ENCODE measurements at regions not wholly inside any gene's neighbourhood (a gene's known extent, or its start where the extent isn't known, plus 50 kb on each side); places are given as distances from the start of the nearest gene placed in this dataset.
"Not testable (repeated sequence)": the region's sequence is repeated elsewhere in the genome, so short reads cannot be mapped to it uniquely, and the experiment has no call there.

- peak; percentile 39 for DNase-seq
Observed at GRCh38 chr3:107202885-107203284, 174.4 kb upstream of the CCDC54 start.

- no peak for DNase-seq
Observed at GRCh38 chr3:107204121-107204520, 173.1 kb upstream of the CCDC54 start.

DNA sequence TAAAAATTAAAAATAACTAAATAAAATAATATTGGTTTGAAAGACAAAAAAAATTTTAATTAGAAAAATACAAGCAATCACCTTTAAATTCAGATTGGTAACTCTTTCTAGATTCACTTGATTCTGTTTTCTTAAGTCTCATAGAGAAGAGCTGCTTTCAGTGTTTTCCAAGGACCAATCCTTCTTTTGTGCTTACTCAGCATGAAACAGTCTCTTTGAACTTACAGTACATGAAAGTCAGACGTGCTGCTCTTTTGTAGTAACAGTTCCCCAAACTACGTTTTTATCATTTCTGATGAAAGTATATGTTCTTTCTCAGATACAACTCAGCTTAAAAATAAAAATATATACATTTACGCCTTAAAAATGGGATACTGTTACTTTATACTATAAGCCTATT is 171.9 kb upstream of the CCDC54 start:
- DNase-seq, result no peak

DNA sequence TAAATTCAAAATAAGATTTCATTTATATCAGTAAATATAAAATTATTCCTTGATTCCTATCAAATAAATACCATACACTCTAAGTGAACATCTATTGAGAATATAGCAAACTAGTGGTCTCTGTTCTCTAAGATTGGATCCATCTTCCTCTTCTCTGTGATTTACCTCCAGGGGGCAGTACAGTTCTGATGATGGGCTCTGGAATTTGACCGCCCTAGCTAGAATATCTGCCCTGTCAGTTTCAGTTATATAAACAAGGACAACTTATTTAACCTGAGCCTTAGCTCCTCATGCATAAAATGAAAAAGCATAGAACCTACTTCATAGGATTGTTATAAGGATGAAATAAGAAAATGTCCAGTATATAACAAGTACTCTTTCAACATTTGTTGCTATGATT is 171.1 kb upstream of the CCDC54 start:
- DNase-seq, result peak; percentile 55

DNA sequence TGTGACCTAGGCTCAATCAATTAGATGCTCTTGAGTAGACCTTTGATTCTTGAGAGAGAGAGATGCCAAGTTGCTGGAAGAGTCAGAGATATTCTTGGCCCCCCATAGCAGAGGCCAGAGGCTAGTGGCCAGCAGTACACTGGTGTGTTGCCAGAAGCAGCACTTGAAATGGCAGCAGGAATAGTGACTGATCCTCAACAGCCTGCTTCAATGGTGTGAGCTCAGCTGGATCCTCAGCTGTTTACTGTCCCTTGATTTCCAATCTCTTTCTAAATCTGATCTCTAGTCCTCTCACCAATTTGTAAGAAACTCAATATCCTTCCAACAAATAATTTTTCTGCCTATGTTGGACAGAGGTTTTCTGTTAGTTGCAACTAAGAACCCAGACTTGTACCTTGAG is 170.3 kb upstream of the CCDC54 start:
- no peak for DNase-seq

DNA sequence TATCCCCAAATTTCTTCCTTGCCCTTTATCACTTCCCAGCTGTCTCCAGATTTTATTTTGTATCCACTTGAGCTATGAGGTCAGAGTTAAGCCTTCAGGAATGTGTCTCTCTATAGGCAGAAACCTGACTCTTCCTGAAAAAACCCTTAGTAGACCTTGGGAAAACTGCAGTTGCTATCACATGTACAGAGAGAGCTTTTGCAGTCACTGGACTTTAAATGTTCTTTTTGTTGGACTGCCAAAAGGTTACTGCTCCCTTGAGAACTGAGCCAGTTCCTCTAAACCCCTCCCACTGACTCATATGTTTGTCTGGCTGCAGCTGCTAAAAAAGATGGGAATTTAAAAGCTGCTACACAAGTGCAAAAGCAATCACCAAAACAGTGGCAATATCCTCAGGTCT is 169.1 kb upstream of the CCDC54 start:
- DNase-seq, result peak; percentile 96

DNA sequence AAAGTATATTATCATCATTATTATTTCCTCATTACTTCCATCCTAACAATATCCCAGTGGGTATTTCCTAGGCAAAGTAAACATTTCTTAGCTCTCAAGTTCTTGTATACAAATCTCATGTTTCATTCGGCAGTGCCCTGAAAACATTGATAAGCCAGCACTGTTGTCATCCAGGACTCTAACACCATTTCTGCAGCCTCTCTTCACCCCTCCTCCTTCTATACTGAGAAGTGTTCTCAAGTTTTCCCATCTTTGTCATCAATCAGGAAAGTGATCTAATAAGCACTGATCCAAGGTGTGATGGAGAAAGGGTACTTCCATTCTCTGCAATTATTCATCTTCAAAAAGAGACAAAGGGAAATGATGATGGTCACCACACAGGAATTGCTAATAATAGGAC is 168.4 kb upstream of the CCDC54 start:
- no peak for DNase-seq

DNA sequence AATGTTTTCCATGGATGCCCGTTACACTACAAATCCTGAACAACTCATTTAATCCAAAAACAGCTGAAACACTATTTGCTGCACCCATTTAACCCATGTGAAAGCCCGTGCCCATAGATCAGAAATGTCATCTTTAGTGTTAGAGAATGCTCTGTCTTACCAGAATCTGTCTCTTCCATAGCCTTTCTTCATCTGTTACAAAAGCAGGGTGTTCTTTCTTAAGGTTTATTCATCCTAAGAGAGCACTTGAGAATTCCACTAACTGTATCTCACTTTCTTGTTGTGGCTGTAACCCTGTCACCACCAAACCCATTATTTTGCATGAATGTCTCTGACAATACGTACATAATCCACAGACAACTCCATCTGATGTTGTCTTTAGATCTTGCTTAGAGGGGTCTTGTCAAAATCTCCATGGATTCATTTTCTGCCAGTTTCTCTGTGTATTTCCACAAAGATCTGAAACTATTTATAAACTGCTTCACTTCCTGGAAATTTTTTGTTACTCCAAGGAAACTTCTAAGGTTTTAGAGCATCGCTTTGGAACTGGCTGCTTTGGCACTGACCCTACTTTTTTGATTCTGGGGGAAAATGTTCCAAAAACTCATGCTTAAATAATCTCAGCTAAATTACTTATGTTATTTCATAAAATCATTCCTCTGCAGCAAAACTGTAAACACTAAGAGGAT is 167.8 kb upstream of the CCDC54 start:
- DNase-seq, result no peak

DNA sequence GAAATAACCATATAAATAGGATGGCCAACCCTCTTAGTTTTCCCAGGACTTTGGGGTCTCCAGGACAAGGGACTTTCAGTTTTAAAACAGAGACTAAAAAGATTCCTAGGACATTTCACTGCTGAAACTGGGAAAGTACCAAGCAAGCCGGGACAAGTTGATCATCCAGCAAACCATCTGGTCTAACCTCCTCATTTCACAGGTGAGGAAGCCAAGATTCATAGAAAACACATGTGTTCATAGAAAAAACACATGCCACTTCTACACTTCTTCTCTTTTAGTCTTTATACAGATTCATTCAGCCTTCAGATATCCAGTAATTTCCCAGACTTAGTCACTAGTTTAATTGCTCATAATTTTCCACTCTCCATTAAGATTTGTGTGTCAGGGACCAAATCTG is 165.6 kb upstream of the CCDC54 start:
- no peak for DNase-seq

- DNase-seq, result no peak
Observed at GRCh38 chr3:107212618-107213017, 164.6 kb upstream of the CCDC54 start.

- DNase-seq, result no peak
Observed at GRCh38 chr3:107213044-107213669, 164.1 kb upstream of the CCDC54 start.

DNA sequence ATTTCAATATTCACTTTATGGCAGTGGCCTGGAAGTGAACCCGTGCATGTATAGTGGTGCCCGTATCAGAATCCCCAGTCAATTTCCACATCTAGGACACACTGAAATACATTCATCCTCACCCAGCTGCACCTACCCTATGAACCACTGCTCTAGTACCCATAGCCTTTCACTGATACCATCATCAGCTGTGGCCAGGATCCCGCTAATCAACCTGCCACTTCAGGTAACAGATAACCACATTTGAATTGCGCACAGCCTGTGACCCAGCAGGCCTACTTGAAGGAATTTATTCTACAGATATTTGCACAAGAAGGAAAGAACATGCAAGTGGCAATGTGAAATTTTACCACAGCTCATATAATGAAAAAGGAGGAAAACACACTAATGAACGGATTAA is 161.0 kb upstream of the CCDC54 start:
- DNase-seq, result no peak

GRCh38 chr3:107216711-107217110 is 160.5 kb upstream of the CCDC54 start:
- DNase-seq, result peak; percentile 70

GRCh38 chr3:107217172-107217571 is 160.1 kb upstream of the CCDC54 start:
- DNase-seq, result peak; percentile 90

DNA sequence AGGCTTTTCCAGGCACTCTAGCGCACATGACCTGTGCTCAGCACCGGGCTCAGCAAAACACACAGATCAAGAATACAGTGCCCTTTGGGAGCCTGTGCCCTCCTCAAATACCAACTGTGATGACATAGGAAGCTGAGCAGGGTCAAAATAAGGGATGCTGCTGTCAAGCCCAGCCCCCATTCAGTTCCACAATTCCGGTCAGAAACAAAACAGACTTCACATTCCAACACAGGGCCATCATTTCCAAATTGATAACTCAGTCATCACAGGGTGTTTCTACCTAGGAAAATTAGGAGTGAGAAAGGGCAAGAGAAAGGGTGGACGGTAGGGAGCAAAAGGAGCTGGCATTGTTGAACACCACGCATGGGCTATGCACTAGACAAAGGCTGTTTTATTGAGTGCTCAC is 158.4 kb upstream of the CCDC54 start:
- no peak for DNase-seq

- DNase-seq, result peak; percentile 47
Observed at GRCh38 chr3:107220538-107220937, 156.7 kb upstream of the CCDC54 start.

DNA sequence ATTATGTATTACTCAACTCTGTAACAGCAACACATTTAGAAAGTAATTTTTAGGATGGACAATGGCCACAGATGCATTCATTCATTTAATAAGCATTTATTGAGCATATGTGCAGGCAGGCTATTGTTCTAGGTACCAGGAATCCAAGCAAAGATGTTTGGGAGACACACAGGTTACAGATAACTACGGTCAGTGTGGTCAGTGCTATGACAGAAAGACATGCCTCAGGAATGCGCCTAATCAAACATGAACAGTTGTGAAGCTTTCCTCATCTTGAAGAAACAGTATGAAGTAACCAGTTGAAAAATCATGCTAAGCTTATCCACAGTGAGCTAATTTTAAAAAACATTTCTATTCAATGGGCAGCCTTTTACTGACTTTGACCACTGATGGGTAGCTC is 155.4 kb upstream of the CCDC54 start:
- peak; percentile 40 for DNase-seq

GRCh38 chr3:107222907-107223306 is 154.3 kb upstream of the CCDC54 start:
- DNase-seq, result peak; percentile 92

GRCh38 chr3:107224026-107224596 is 153.1 kb upstream of the CCDC54 start:
- DNase-seq, result no peak

- DNase-seq, result peak; percentile 58
Observed at GRCh38 chr3:107227091-107227490, 150.1 kb upstream of the CCDC54 start.

DNA sequence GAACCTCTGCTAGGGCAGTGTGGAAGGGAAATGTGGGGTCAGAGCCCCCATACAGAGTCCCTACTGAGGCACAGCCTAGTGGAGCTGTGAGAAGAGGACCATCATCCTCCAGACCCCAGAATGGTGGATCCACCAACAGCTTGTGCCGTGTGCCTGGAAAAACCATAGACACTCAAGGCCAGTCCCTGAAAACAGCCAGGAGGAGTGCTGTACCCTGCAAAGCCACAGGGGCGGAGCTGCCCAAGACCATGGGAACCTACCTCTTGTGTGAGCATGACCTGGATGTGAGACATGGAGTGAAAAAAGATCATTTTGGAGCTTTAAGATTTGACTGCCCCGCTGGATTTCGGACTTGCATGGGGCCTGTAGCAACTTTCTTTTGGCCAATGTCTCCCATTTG is 143.4 kb upstream of the CCDC54 start:
- not testable (repeated sequence) for DNase-seq

GRCh38 chr3:107235193-107235927 is 141.9 kb upstream of the CCDC54 start:
- DNase-seq, result peak; percentile 42

DNA sequence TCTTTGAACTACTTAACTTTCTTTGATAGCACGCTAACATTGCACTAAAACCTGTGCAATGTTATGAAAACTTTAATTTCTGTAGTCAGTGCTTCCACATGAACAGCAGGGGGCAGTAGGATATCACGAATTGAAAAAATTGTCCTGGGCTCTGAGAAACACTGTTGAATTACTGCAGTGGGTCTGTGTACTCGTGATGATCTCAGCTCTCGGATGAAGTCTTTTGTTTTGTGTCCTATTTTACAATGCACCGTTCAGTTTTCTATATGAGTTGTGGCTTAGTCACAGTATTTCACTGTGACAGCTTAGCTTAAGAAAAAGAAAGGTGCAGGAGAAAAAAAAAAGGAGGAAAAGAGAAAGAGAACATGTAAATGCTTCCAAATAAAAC is 141.3 kb upstream of the CCDC54 start:
- peak; percentile 82 for DNase-seq
